ENCODE measurements at regions not wholly inside any gene's neighbourhood (a gene's known extent, or its start where the extent isn't known, plus 50 kb on each side); places are given as distances from the start of the nearest gene placed in this dataset.

- Histone ChIP-seq H3K36me3 (no peaks in the 10 kb centered on the region), H3K27ac (no peak overlapping the region), H3K4me3 (ENCODE audit: low read depth in 1 of 2, low read length in 1 of 2) (no peak overlapping the region), H3K9me3 (no peaks in the 10 kb centered on the region), H3K27me3 (peaks cover 4% of the 10 kb centered on the region), H3K4me1 (ENCODE audit: control insufficient read depth in 1 of 2, insufficient read depth in 1 of 2, low read depth in 1 of 2, low read length in 1 of 2) (no peaks in the 10 kb centered on the region)
- TF ChIP-seq CTCF (IDR thresholded peaks at IDR 0.05), result no peak
Measured at GRCh38 chr13:24107955-24108614, 52.4 kb upstream of the SPATA13 start.

GRCh38 chr13:24108615-24108965 is 51.9 kb upstream of the SPATA13 start:
- Histone ChIP-seq H3K27ac (no peak overlapping the region), H3K36me3 (no peaks in the 10 kb centered on the region), H3K4me1 (ENCODE audit: control insufficient read depth in 1 of 2, insufficient read depth in 1 of 2, low read depth in 1 of 2, low read length in 1 of 2) (no peaks in the 10 kb centered on the region), H3K4me3 (ENCODE audit: low read depth in 1 of 2, low read length in 1 of 2) (no peak overlapping the region), H3K9me3 (no peaks in the 10 kb centered on the region), H3K27me3 (peaks cover 4% of the 10 kb centered on the region)
- no peak for TF ChIP-seq CTCF (IDR thresholded peaks at IDR 0.05)

- Histone ChIP-seq H3K4me1 (ENCODE audit: control insufficient read depth in 1 of 2, insufficient read depth in 1 of 2, low read depth in 1 of 2, low read length in 1 of 2) (no peaks in the 10 kb centered on the region), H3K9me3 (no peaks in the 10 kb centered on the region), H3K27ac (no peak overlapping the region), H3K36me3 (no peaks in the 10 kb centered on the region), H3K4me3 (ENCODE audit: low read depth in 1 of 2, low read length in 1 of 2) (no peak overlapping the region), H3K27me3 (peaks cover 4% of the 10 kb centered on the region)
- no peak for TF ChIP-seq CTCF (IDR thresholded peaks at IDR 0.05)
Measured at GRCh38 chr13:24110011-24110410, 50.5 kb upstream of the SPATA13 start.

Data from neutrophil (primary cell).